Non-pigmented ciliary epithelial cell (primary cell): ENCODE measurements at regions not wholly inside any gene's neighbourhood (a gene's known extent, or its start where the extent isn't known, plus 50 kb on each side); places are given as distances from the start of the nearest gene placed in this dataset.
A peak's percentile ranks its signal among the peaks of the same experiment; 100 is the strongest.

ENCODE experiments used
- DNase-seq: peaks from one replicate; pipeline ENCODE4 v3.0.0-alpha.2; 2010; ENCODE audit warnings: low read depth

DNA sequence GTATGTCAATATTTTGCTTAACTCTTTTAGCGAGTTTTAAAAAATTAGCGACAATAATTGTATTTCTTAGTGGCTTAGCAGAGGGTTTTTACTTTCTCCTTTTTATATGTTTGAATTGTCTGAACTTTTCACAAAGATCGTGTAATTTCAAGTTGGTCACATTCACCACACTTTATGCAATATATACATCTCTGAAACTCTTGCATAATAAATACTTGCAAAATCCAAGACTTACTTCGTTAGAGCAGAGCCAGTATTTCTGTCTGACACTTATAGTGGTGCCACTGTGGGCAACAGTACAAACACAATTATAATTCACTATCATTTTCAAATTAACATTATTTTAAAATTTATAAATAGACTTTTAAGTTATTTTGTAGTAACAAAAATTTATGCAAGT is 62.0 kb downstream of the SUCNR1 start:
- no peak for DNase-seq

DNA sequence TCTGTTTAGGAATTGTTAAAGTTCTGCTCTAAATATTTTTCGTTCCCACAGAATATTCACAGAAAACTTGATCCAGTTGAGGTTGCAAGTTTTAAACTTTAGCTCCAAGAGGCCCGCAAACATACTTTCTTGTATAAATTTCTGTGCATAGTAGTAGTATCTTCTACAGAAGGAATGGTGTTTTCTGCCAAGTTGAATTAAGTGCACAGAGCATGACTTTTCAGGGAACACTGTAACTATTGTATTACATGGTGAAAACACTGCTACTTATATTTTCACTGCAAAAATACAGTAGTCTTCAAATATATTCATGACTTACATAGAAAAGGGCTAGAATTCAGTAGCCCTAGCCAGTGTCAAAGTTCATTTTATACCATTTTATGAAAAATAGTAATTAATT is 67.0 kb downstream of the SUCNR1 start:
- no peak for DNase-seq

DNA sequence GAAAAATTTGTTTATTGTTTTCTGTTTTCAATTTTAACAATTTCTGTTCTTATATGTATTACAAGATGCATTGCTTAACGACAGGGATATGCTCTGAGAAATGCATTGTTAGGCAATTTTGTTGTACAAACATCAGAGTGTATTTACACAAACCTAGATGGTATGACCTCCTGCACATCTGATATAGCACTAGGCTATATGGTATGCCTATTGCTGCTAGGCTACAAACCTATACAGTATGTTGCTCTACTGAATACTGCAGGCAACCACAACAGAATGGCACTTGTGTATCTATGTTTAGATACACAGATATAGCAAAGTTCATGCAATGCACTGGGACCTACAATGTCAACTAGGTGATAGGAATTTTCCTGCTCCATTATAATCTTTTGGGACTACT is 70.1 kb downstream of the SUCNR1 start:
- no peak for DNase-seq

DNA sequence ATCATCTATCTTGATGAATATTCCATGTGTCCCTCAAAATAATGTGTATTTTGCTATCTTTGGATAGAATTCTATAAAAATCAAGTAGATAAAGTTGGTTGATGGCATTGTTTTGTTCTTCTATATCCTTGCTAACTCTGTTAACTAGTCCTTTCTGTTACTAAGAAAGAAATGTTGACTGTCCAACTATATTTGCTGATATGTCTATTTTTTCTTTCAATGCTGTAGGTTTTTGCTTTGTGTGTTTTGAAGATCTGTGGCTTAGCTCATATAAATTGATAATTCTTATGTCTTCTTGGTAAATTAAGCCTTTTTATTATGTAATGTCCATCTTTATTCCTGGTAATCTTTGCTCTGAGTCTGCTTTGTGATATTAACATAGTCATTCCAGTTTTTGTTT is 70.9 kb downstream of the SUCNR1 start:
- no peak for DNase-seq

DNA sequence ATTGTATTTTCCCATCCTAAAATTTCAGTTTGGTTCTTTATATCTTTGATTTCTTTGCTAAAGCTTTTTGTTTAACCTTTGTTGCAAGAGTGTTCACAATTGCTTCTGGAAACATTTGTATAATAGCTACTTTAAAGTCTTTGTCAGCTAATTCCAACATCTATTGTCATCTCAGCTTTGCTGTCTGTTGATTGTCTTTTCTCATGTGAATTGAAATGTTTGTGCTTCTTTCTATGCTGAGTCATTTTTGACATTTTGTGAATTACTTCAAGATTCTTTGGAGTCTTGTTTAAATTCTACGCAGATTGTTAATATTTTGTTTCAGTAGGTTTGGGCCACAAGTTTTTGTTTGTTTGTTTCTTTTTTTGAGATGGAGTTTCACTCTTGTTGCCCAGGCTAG is 73.2 kb downstream of the SUCNR1 start:
- no peak for DNase-seq

DNA sequence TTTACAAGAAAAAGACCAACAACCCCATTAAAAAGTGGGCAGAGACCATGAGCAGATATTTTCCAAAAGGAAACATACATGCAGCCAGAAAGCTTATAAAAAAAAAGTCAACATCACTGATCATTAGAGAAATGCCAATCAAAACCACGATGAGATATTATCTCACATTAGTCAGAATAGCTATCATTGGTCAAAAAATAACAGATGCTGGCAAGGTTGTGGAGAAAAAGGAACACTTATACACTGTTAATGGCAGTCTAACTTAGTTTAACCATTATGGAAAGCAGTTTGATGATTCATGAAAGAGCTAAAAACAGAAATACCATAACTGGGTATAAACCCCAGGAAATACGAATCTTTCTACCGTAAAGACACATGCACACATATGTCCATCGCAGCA is 76.3 kb downstream of the SUCNR1 start:
- no peak for DNase-seq

DNA sequence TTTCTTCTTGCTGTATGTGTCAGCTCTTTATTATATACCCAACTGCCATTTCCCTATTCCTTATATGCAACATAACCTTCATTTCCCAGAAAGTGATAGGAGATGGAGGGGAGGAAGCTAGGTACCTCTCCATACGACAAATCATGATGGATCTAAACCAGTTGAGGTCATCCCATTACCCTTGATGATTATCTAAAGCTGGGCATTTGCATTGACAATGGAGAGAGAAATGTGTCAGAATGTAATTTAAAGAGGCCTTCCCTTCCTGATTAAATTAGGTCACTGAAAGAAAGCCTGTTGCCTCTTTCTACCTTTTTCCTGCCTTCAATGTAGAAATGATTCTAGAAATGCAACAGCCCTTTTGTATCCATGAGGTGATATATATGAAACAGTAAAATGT is 81.9 kb downstream of the SUCNR1 start:
- DNase-seq: no peak

DNA sequence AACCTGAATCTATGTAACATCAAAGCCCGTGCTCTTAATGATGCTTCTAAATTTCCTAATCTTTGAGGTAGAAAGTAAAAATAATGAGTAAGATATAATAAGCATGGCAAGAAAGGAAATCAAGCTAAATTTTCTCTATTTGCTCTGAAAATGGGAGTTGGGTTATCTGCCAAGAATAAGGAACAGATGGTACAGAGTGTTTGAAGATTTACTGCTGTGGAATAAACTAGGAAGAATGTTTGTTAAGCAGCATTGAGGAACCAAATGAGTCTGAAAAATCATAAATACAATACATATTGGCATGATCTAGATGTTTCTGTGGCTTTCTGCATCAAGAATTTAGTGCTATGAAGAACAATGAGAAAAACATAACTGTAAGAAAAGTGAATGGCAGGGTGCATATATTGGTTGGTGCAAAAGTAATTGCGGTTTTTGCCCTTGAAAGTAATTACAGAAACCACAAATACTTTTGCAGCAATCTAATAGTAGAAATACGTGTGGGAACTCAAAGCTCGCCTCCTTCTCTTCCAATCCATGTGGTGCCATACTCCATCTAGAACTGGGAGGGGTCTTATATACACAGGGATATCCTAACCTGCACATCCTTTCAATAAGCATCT is 87.6 kb downstream of the SUCNR1 start:
- DNase-seq: no peak

DNA sequence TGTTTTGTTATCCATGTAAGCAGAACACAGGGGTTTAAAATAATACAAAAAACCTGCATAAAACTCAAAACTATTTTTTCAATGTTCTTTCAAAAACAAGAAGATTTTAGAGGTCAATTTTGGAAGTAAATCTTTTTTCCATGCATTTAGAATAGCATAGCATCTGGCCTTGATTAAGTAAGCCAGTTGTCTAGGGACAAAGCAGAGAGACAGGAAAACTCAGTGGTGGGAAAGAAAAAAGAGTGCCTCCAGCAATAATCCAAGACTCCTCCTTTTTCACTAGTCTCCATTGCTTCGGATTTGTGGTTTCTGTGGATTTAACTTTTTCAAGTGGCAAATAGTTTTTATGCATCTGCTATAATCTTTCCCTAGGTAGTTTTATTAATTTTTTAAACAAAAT is 88.9 kb downstream of the SUCNR1 start:
- no peak for DNase-seq

DNA sequence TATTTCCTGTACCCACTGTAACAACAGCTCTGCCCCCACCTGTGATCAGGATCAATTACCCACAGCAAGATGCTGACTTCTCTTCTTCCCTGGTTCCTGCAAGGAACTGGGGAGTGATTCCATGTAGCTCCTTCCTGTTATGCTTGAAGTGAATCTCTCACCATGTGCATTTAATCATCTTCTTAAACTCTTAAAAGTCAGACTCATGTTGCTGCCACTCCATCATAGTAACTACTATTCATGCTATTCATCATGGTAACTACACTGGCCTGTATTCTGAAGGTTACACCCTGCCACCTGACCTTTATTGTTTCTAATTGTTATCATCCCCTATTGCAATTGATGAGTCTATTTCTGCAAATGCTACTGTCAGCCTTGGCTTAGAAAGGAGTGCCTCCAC is 89.5 kb downstream of the SUCNR1 start:
- DNase-seq: no peak

DNA sequence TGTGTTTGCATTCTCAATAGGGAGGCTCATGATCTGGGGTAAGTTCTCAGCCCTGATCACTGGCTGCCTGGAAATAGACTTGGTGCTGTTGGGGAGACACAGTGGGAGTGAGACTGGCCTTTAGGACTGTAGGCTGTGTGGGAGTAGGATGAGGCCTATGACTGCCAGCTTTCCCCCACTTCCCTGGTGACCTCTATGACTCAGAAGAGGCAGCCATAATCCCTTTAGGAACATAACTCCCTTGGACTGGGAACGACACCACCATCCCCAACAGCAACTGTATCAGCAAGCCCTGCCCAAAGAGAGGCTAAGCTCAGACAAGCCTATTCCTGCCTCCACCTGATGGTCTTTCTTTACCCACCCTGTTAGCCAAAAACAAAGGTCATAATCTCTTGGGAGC is 91.3 kb downstream of the SUCNR1 start:
- DNase-seq: no peak

DNA sequence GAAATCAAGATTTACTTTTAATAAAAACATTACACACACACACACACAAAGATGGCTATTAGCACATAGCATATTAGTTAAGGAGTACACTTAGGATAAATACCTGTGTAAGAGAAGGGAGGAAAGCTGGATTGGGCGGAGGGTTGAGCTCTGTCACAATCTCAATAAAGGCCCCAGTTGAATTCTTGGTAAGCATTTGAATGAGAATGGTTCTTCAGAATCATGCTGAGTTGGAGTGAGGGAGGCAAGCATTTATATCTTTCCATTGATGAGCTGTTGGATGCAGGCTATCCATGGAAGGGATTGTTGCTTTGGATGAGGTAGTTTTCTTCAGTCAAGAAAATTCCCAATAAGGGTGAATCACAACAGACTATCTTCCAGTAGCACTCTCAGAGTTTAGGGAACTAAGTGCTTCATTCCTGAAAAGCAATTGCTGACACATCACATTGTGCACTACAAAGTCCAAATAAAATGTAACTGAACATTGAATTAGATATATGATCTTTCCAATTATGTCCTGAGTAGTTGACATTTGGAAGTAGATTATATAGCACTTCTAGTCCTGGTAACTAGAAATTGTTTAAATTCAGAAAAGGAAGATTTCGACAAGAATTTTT is 95.7 kb downstream of the SUCNR1 start:
- DNase-seq: no peak

DNA sequence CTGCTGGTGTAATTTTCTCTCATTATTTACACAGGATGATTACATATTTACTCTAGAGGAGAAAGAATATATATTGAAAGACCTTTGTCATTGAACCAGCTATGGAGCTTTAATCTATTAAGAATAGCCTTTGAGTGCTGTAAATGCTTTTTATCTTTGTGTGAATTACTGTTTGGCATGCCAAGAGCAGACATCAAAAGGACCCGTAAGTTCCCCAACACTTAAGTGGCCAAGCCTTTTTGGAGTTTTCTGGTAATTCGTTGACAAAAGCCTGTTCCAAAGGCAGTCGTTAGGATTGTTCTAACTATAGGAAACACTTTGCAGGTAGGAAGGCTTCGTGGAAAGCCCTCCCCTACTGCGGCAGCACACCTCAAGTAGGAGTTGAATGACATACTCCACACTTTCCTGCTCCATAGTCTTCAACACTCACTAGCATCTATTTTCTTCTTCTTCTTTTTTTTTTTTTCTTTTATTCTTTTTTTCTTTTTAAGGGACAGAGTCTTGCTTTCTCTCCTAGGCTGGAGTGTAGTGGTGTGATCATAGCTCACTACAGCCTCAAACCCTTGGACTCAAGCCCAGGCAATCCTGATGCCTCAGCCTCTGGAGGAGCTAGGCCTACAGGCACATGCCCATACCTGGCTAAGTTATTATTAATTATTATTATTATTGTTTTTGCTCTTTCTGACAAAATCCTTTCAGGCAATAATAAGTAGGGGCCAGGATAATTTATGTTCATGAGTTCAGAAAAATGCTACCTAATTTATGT is 98.6 kb downstream of the SUCNR1 start:
- DNase-seq: no peak

DNA sequence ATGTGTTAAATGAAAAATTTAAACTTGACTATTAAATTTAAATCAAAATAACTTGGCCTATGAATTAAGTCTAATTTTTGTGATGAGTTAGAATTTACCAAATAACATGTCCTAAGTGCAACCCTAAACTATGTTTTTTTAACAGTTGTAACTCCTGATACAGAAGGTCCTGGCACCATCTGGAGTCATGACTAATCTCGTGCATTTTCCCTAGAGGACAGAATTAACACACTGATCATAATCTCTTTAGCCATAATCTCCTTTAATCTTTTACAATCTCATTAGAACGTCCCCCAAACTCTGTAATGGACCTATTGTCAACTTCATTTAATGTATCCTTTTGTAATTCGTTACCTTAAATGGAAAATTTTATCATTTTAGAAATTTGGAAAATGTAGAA is 100.6 kb downstream of the SUCNR1 start:
- peak; percentile 27 for DNase-seq

DNA sequence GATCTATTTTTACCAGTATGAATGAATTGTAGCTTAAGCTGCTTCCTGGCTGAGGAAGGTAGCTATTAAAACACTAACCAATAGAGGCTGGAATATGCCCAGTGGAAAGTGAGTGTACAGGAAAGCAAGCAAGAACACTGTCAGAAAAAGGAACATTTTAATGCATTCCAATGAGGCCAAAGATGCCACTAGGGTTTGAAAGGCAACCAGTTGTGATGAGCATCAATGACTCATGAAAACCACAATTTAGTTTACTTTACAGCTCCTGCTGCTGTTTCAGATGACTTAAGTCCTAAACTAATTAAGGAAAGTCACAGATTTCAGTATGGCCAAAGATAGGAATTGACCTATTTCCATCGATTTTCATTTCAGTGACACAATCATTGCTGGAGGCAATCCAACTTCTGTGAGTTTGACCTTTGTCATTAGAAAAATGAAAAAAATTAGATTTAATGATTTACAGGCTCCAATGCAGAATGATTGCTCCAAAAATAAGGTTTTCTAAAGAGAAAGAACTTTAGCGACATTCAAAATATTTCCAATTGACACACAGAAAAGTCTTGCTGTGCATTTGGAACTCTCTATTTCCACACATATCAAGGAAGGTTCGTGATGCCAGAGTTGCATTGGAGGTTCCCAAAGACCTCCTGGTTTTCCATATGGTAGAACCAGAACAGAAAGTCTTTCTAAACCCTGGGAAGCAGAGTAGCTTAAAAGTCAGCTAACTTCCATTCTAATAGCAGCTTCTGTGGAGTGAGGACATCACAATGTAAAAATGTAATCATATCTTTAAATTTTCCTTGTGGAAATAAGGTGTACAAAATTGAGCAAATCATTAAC is 103.0 kb downstream of the SUCNR1 start:
- DNase-seq: peak; percentile 98

DNA sequence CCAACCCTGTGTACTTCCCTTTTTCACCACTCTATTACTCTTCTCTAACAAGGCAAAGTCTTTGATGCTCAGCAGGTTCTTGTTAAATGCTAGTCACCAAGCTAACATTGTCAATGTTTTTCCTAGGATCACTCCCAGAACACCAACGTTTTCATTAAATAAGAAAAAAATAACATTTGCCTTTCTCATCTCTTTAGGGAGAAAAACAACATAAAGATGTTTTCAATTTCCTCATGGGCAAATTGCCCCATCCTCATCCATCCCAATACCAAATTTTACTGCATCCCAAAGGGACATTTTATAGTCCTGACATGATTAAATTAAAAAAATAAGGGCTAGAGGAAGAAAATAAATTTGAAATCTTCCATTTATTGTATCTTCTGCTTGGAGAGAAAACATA is 106.5 kb downstream of the SUCNR1 start:
- DNase-seq: no peak

DNA sequence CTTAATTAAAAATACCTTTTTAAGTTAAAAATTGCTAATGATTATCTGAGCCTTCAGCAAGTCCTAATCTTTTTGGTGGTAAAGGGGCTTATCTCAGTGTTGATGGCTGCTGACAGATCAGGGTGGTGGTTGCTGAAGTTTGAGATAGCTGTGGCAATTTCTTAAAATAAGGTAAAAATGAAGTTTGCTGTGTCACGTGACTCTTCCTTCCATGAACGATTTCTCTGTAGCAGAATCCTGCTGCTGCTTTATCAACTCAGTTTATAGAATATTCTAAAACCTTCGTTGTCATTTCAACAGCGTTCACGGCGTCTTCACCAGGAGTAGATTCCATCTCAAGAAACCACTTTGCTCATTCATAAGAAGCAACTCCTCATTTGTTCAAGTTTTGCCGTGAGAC is 110.1 kb downstream of the SUCNR1 start:
- no peak for DNase-seq

DNA sequence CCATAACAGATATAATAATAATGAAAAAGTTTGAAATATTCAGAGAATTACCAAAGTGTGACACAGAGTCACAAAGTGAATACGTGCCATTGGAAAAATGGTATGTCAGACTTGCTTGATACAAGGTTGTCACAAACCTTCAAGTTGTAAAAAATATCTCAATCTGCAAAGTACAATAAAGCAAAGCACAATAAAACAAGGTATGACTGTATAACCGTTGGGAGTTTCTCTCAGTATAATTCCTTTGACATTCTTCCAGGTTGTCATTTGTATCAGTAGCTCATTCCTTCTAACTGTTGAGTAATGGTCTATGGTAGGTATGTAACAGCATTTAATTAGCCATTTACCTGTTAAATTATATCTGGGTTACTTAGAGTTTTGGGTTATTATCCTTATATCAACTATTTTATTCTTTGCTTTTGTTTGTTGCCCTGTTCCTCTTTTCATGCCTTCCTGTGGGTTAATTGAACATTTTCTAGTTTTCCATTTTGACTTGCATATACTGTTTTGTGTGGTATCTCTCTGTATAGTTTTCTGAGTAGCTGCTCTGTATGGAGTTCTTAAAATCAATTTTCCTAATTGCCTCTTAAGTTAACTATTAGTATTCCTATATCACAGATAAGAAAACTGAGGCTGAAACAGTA is 112.5 kb downstream of the SUCNR1 start:
- no peak for DNase-seq

DNA sequence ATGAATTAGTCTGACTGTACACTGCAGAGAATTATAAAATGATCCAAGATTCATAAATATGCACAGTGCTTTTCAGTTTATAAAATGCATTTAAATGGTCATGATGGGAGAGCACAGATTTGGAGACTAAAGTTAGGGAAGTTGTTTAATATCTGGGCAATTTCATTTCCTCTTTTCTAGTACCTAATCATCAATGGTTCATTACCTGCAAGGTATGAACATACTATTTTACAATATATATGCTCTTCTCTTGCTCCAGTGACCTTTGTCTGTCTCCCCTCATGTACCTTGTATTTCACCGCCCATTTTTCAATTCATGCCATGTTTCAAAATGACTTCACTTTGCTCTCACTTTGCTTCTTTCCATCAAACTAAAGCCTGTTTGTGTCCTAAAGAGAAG is 114.5 kb downstream of the SUCNR1 start:
- DNase-seq: no peak

DNA sequence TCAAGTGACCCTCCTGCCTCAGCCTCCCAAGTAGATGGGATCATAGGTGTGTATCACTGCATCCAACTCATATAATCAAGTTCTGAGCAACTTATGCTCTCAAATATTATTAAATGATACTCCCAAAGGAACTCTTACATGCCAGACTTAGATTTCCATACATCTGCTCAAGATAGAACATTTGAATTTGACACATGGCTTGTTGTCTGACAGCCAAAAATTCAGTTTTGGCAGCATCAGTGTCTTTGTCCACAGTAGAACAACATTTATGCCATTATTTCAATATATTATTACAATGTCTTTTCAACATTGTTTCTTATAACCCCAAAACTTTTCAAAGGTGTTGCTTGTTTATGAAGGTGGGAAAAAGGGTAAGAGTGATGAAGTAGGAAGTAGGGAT is 116.2 kb downstream of the SUCNR1 start:
- DNase-seq: no peak

DNA sequence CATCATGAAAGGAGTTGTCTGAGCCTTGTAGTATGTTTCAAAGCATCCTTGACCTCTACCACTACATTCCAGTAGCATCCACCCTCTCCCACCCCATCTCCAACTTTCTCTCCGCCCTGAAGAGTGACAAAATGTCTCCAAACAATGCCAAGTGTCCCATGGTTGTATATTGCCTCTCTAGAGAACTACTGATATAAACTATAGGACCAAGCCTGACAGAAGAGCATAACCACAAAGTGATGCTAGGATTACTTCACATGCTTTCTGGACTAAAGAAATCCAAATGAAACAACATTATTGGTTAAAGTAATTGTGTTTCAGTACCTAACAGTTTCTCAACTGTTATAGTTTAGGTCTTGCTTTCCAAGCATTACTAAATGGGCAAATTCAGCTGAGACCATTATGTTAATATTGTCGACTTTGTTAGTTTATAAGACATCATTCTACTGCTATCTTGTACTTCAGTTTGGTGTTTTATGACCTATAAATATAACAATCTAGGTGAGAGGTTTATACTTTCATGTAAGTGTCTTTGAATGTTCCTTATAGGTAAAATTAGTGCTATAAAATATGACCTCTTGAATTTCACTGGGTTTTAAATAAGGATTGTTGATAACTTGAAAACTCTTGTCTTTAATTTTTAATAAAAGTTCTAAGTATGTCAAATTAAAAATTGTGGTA is 117.4 kb downstream of the SUCNR1 start:
- DNase-seq: no peak
